SK-N-SH (cell line): ENCODE measurements at regions not wholly inside any gene's neighbourhood (a gene's known extent, or its start where the extent isn't known, plus 50 kb on each side); places are given as distances from the start of the nearest gene placed in this dataset.
"Not testable (repeated sequence)": the region's sequence is repeated elsewhere in the genome, so short reads cannot be mapped to it uniquely, and the experiment has no call there.

Source experiments
- CTCF ChIA-PET: fragments of 300-600, 350-600 bp; formaldehyde crosslinking; extraction: SDS; loops from one replicate; lab custom pipeline; 2021; lab: Yijun Ruan, JAX
- POLR2A ChIA-PET: fragments of 350-600 bp; sonication (Branson Sonifier 250); formaldehyde crosslinking; extraction: SDS; loops from one replicate; lab custom pipeline; 2020; ENCODE audit warnings: antibody characterized with exemption, inconsistent platforms; lab: Yijun Ruan, JAX
- DNase-seq: peaks from one replicate; pipeline ENCODE4 v3.0.0; 2012
- H2AFZ ChIP-seq: fragments of 200-600 bp; sonication (generic); 2 replicates; pipeline ENCODE4 v1.8.1; 2016; ENCODE audit warnings: antibody characterized with exemption, mild to moderate bottlenecking, low read depth
- H3F3A ChIP-seq: fragments of 200-600 bp; sonication (generic); replicated peaks from 2 replicates; pipeline ENCODE3; 2016; ENCODE audit warnings: antibody characterized with exemption, mild to moderate bottlenecking; ENCODE audit not compliant: insufficient read depth
- H3K27ac ChIP-seq, 2 experiments: fragments of 200-500 bp in 1 of 2; fragments of 200-600 bp in 1 of 2; sonication (Bioruptor generic) in 1 of 2; sonication (generic), shearing (Covaris generic) in 1 of 2; 2 replicates each; pipeline versions ENCODE4 v1.5.1 to v1.6.1; 2014 to 2016; ENCODE audit warnings: low read depth in 2 of 2, inconsistent platforms in 1 of 2, low read length in 1 of 2, mild to moderate bottlenecking in 1 of 2, mixed read lengths in 1 of 2
- H3K27me3 ChIP-seq: fragments of 200-600 bp; sonication (generic), shearing (Covaris generic); 2 replicates; pipeline ENCODE4 v1.6.1; 2016; ENCODE audit warnings: mixed run types; ENCODE audit not compliant: insufficient read depth
- H3K36me3 ChIP-seq, 2 experiments: fragments of 200-500 bp in 1 of 2; fragments of 200-600 bp in 1 of 2; sonication (Bioruptor generic) in 1 of 2; sonication (generic) in 1 of 2; replicated peaks in 1 of 2; 2 replicates each; pipeline versions ENCODE3 to v1.5.1; 2014 to 2016; ENCODE audit warnings: low read length in 1 of 2, mild to moderate bottlenecking in 1 of 2; ENCODE audit not compliant: insufficient read depth in 2 of 2, control insufficient read depth in 1 of 2
- H3K4me1 ChIP-seq, 2 experiments: fragments of 200-500 bp in 1 of 2; fragments of 200-600 bp in 1 of 2; sonication (Bioruptor generic) in 1 of 2; sonication (generic), shearing (Covaris generic) in 1 of 2; 2 replicates each; pipeline versions ENCODE4 v1.5.1 to v1.6.1; 2014 to 2016; ENCODE audit warnings: low read depth in 1 of 2, low read length in 1 of 2, mixed run types in 1 of 2; ENCODE audit not compliant: insufficient read depth in 2 of 2, control insufficient read depth in 1 of 2
- H3K4me2 ChIP-seq: fragments of 200-600 bp; sonication (generic), shearing (Covaris generic); 2 replicates; pipeline ENCODE4 v1.6.1; 2017; ENCODE audit warnings: mixed run types
- H3K4me3 ChIP-seq, 2 experiments: fragments of 200-500 bp in 1 of 2; fragments of 200-600 bp in 1 of 2; sonication (Bioruptor generic) in 1 of 2; sonication (generic), shearing (Covaris generic) in 1 of 2; 2 replicates each; pipeline versions ENCODE4 v1.5.1 to v1.8.1; 2014 to 2016; ENCODE audit warnings: low read depth in 2 of 2, inconsistent platforms in 1 of 2, low read length in 1 of 2, mild to moderate bottlenecking in 1 of 2, mixed read lengths in 1 of 2, moderate library complexity in 1 of 2
- H3K79me2 ChIP-seq: fragments of 200-600 bp; sonication (generic); 2 replicates; pipeline ENCODE4 v1.8.1; 2017; ENCODE audit warnings: mild to moderate bottlenecking; ENCODE audit not compliant: insufficient read depth
- H3K9ac ChIP-seq: fragments of 200-600 bp; sonication (generic); 2 replicates; pipeline ENCODE4 v1.6.1; 2017; ENCODE audit warnings: mixed run types
- H3K9me2 ChIP-seq: fragments of 200-600 bp; sonication (generic); 2 replicates; pipeline ENCODE4 v1.6.1; 2017; ENCODE audit warnings: mixed run types
- H3K9me3 ChIP-seq: fragments of 200-600 bp; sonication (generic); 2 replicates; pipeline ENCODE4 v1.6.1; 2017; ENCODE audit warnings: mixed run types, mild to moderate bottlenecking, moderate library complexity
- H4K20me1 ChIP-seq: fragments of 200-600 bp; sonication (generic); 2 replicates; pipeline ENCODE4 v1.6.1; 2017; ENCODE audit warnings: mild to moderate bottlenecking, mixed run types; ENCODE audit not compliant: insufficient read depth
- CHD2 ChIP-seq: fragments of 150-350 bp; IDR thresholded peaks from 2 replicates; pipeline ENCODE4 v1.6.1; 2018; ENCODE audit warnings: low read length; ENCODE audit not compliant: partially characterized antibody
- CTCF ChIP-seq: fragments of 200-600 bp; sonication (generic); IDR thresholded peaks from 2 replicates; pipeline ENCODE4 v1.6.1; 2017; ENCODE audit warnings: antibody characterized with exemption, mild to moderate bottlenecking, moderate library complexity
- ELF1 ChIP-seq: IDR thresholded peaks from 2 replicates; pipeline ENCODE4 v1.4.0; 2012
- EP300 ChIP-seq, 2 experiments: IDR thresholded peaks; 2 replicates each; pipeline versions ENCODE4 v1.4.0 to v1.6.1; 2012; ENCODE audit warnings: borderline replicate concordance in 1 of 2, low read depth in 1 of 2, low read length in 1 of 2
- FOSL2 ChIP-seq: IDR thresholded peaks from 2 replicates; pipeline ENCODE4 v1.4.0; 2012; ENCODE audit warnings: low read depth, mild to moderate bottlenecking, moderate library complexity, borderline replicate concordance
- GABPA ChIP-seq: IDR thresholded peaks from 2 replicates; pipeline ENCODE4 v1.4.0; 2012; ENCODE audit warnings: low read depth, mild to moderate bottlenecking
- MAX ChIP-seq: IDR thresholded peaks from 2 replicates; pipeline ENCODE4 v1.4.0; 2012; ENCODE audit warnings: low read depth
- NFIC ChIP-seq: IDR thresholded peaks from 2 replicates; pipeline ENCODE4 v1.4.0; 2012; ENCODE audit warnings: borderline replicate concordance
- NRF1 ChIP-seq: IDR thresholded peaks from 2 replicates; pipeline ENCODE4 v1.6.1; 2012; ENCODE audit warnings: low read depth, mild to moderate bottlenecking, low read length
- PBX3 ChIP-seq: IDR thresholded peaks from 2 replicates; pipeline ENCODE4; 2012
- POLR2AphosphoS5 ChIP-seq: IDR thresholded peaks from 2 replicates; pipeline ENCODE4 v1.6.1; 2012; ENCODE audit warnings: low read depth, low read length
- RAD21 ChIP-seq: IDR thresholded peaks from 2 replicates; pipeline ENCODE4 v1.6.1; 2012; ENCODE audit warnings: mild to moderate bottlenecking, low read length
- RFX5 ChIP-seq: IDR thresholded peaks from 2 replicates; pipeline ENCODE4 v1.6.1; 2012; ENCODE audit warnings: mild to moderate bottlenecking, improper control_type of control experiment, low read length
- SIN3A ChIP-seq: IDR thresholded peaks from 2 replicates; pipeline ENCODE4 v1.6.1; 2012; ENCODE audit warnings: low read depth, mild to moderate bottlenecking, low read length, moderate library complexity, borderline replicate concordance
- SMC3 ChIP-seq: IDR thresholded peaks from 2 replicates; pipeline ENCODE4 v1.6.1; 2012; ENCODE audit warnings: low read depth, low read length, improper control_type of control experiment
- TAF1 ChIP-seq: IDR thresholded peaks from 2 replicates; pipeline ENCODE4 v1.6.1; 2012; ENCODE audit warnings: low read depth, mild to moderate bottlenecking, low read length, moderate library complexity, borderline replicate concordance
- USF1 ChIP-seq: IDR thresholded peaks from 2 replicates; pipeline ENCODE4 v1.4.0; 2012; ENCODE audit warnings: low read depth, borderline replicate concordance
- YY1 ChIP-seq: IDR thresholded peaks from 2 replicates; pipeline ENCODE4 v1.4.0; 2012; ENCODE audit warnings: low read depth, mild to moderate bottlenecking
- ZBTB33 ChIP-seq: IDR thresholded peaks from 2 replicates; pipeline ENCODE4 v1.4.0; 2012; ENCODE audit warnings: low read depth, borderline replicate concordance
- WGBS: methylation state at CpG from one replicate; pipeline ENCODE4 v1.1.6; 2017; ENCODE audit warnings: low lambda C conversion rate; 5-methylcytosine and 5-hydroxymethylcytosine counted together

- ChIA-PET CTCF (interaction anchor here (0.6 kb wide), 1 partner anchor 33 kb away, joined by 3 read pairs; no protein-coding TSS in a partner anchor), POLR2A (no interaction called here)
- Histone ChIP-seq H2AFZ (no peak overlapping the region), H3K4me1 (no peaks in the 10 kb centered on the region), H3K36me3 (no peaks in the 10 kb centered on the region), H4K20me1 (no peaks in the 10 kb centered on the region), H3F3A (no peaks in the 10 kb centered on the region), H3K27ac (no peak overlapping the region), H3K9me3 (no peaks in the 10 kb centered on the region), H3K4me3 (no peak overlapping the region), H3K27me3 (no peaks in the 10 kb centered on the region), H3K9ac (no peak overlapping the region), H3K79me2 (no peaks in the 10 kb centered on the region), H3K9me2 (no peaks in the 10 kb centered on the region), H3K4me2 (no peak overlapping the region)
- 6% methylated on average over 3 of the region's 3 CpGs for WGBS
- no peak for TF ChIP-seq RFX5
- TF ChIP-seq MAX: no peak
- no peak for TF ChIP-seq RAD21
- TF ChIP-seq GABPA: no peak
- TF ChIP-seq USF1: no peak
- no peak for TF ChIP-seq FOSL2
- no peak for TF ChIP-seq CTCF
- no peak for TF ChIP-seq NRF1
- TF ChIP-seq CHD2: no peak
- TF ChIP-seq EP300 (IDR thresholded peaks at IDR 0.05; ENCODE audit: borderline replicate concordance in 1 of 2, low read depth in 1 of 2, low read length in 1 of 2): no peak
- TF ChIP-seq PBX3: no peak
- no peak for TF ChIP-seq YY1
- no peak for TF ChIP-seq POLR2AphosphoS5
- no peak for TF ChIP-seq ZBTB33
- TF ChIP-seq NFIC: no peak
- TF ChIP-seq ELF1: no peak
- no peak for TF ChIP-seq SMC3
- TF ChIP-seq SIN3A: no peak
- no peak for TF ChIP-seq TAF1
- no peak for DNase-seq
Measured at GRCh38 chr19:28103921-28104320, 1109.0 kb downstream of the UQCRFS1 start.

- H3K9ac ChIP-seq, H3K4me2 ChIP-seq, H3K4me1 ChIP-seq, H3K27ac ChIP-seq, CTCF ChIA-PET, H3K9me2 ChIP-seq, H4K20me1 ChIP-seq, H2AFZ ChIP-seq, DNase-seq, H3K27me3 ChIP-seq, H3K9me3 ChIP-seq, H3K79me2 ChIP-seq, H3K36me3 ChIP-seq, POLR2A ChIA-PET, H3K4me3 ChIP-seq, H3F3A ChIP-seq: not testable (repeated sequence)
- 0% methylated on average over 1 of the region's 1 CpG for WGBS
Measured at GRCh38 chr19:28084659-28085157, 1128.2 kb downstream of the UQCRFS1 start.
